Left lobe of liver (tissue), 2 donors: ENCODE measurements at regions not wholly inside any gene's neighbourhood (a gene's known extent, or its start where the extent isn't known, plus 50 kb on each side); places are given as distances from the start of the nearest gene placed in this dataset.
A peak's percentile ranks its signal among the peaks of the same experiment; 100 is the strongest.
"Not testable (repeated sequence)": the region's sequence is repeated elsewhere in the genome, so short reads cannot be mapped to it uniquely, and the experiment has no call there.

ENCODE experiments used
- ATAC-seq: fragments of 200-7000 bp; cut with Tn5 transposase; one replicate; pipeline ENCODE4 v1.9.1; 2020; ENCODE audit warnings: mild to moderate bottlenecking, moderate library complexity
- DNase-seq: peaks from one replicate; pipeline ENCODE4 v3.0.0-alpha.2; 2020; ENCODE audit warnings: low spot score
- donor health status: DM: no; HTN: no; CAD: no; lungs with moderate emphysema.
- donor health status: DM: no; HTN: yes; CAD: no.

- ATAC-seq = no peak
- DNase-seq = no peak
Observed at GRCh38 chr2:226116346-226116745, 683.3 kb downstream of the IRS1 start.

GRCh38 chr2:226115832-226116200 is 683.8 kb downstream of the IRS1 start:
- no peak for DNase-seq
- no peak for ATAC-seq

DNA sequence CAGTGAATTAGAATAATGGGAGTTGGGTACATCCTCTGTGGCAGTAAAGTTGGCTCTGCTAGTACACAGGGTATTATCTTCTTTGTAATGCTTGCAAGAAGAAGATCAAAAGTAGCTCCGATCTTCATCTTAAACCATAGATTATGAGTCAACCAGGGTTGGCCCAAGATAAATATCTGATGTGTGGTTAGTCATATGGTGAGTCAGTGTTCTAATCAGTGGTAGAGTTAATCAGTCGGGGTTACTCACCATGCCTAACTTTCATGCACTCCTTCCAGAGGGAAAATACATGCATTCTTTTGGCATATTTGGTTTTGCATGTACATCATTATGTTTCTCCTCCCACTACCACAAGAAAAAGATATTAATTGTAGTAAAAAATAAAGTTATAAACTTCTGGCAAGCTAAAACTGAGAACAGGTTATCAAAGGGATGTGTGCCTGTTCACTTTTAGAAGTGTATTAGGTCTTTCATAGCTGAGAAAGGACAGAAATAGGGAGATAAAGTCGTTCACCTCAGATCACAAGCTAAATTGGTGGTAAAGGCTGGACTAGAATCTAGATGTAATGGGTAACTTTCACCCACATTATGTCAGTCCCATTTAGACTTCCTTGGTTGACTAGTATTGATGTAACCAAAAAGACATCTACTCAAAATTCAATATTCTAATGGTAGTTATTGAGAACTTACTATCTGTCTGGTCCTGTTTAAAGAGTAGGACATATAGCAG is 684.4 kb downstream of the IRS1 start:
- no peak for ATAC-seq
- DNase-seq = no peak

DNA sequence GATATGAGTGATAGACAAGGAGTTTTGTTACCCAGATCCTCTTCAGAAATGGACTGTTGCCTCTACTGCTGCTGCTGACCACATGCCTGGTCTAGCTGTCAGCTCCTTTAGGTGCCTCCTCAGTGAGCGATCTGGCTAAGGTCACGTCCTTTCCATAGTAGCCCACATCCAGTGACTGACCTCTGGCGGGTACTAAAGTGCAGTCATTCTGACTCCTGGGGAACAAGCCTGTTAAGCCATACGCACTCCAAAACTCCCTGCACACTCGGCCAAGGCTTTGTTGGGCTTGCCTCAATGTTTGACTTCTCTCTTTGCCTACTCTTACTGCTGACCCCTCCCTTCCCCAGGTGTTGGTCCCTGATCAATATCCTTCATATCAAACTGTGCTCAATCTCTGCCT is 685.2 kb downstream of the IRS1 start:
- DNase-seq = no peak
- ATAC-seq = peak; percentile 57

- DNase-seq = no peak
- ATAC-seq = no peak
Observed at GRCh38 chr2:226098861-226099745, 699.6 kb downstream of the NYAP2 start.

- no peak for ATAC-seq
Observed at GRCh38 chr2:226095058-226095457, 695.5 kb downstream of the NYAP2 start.

DNA sequence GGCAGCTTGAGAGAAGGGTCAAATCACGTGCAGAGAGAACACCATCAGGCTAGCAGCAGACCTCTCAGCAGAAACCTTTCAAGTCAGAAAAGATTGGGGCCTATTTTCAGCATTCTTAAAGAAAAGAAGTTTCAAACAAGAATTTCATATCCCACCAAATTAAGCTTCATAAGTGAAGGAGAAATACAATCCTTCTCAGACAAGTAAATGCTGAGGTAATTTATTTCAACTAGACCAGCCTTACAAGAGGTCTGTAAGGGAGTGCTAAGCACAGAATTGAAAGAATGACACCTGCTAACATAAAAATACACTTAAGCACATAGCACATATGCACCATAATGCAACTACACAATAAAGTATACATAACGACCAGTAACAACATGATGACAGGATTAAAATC is 693.9 kb downstream of the NYAP2 start:
- DNase-seq = no peak
- no peak for ATAC-seq

More at GRCh38 chr2:226095058-226095457, 695.5 kb downstream of the NYAP2 start:
- DNase-seq = no peak

GRCh38 chr2:226088366-226088674 is 688.8 kb downstream of the NYAP2 start:
- no peak for DNase-seq
- ATAC-seq = peak; percentile 48

DNA sequence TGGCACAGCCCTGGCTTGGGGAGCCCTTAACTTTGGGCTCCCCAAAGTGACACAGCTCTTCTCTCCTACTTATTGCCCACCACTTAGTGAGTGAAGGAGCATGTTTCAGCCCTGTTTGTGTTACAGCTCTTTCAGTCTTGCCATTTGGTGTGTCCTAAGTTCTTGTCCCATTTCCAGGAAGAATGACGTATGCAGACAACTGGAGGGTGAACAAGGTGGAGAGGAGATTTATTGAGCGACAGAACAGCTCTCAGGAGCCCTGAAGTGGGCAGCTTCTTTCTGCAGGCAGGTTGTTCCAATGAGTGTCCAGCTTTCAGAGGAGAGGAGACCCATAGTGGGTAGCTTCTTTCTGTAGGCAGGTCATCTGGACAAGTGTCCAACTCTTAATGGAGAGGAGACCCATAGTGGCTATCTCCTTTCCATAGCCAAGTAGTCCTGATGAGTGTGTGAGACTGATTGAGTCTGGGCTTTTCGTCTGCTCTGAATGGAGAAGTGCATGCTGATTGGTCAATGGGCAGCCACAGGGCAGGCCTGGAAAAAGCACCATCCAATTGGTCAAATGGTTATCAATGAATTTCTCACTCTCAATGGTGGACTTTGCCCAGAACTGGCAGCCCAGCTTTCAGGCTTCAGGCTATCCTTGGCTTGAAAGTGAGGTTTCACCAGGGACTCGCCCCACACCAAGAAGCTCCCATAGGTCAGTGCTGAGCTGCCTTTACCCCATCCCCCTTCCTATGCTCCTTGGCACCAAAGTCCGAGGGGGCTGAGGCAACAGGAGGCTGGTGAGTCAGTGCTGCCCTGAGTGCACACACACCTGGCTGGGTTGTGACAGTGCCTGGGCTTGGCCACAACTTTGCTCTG is 688.2 kb downstream of the NYAP2 start:
- peak; percentile 81 for ATAC-seq
- peak; percentile 88 for DNase-seq

GRCh38 chr2:226087051-226087450 is 687.5 kb downstream of the NYAP2 start:
- ATAC-seq = peak; percentile 76
- peak; percentile 71 for DNase-seq

- ATAC-seq (no peak), DNase-seq (no peak)
Observed at GRCh38 chr2:226086190-226086589, 686.7 kb downstream of the NYAP2 start.

DNA sequence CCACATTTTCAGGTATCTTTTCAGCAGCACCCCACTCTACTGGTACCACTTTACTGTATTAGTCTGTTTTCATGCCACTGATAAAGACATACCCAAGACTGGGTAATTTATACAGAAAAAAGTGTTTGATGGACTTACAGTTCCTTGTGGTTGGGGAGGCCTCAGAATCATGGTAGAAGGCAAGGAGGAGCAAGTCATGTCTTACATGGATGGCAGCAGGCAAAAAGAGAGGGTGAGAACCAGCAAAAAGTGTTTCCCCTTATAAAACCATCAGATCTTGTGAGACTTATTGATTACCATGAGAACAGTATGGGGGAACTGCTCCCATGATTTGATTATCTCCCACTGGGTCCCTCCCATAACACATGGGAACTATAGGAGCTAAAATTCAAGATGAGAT is 685.9 kb downstream of the NYAP2 start:
- DNase-seq, ATAC-seq: not testable (repeated sequence)

DNA sequence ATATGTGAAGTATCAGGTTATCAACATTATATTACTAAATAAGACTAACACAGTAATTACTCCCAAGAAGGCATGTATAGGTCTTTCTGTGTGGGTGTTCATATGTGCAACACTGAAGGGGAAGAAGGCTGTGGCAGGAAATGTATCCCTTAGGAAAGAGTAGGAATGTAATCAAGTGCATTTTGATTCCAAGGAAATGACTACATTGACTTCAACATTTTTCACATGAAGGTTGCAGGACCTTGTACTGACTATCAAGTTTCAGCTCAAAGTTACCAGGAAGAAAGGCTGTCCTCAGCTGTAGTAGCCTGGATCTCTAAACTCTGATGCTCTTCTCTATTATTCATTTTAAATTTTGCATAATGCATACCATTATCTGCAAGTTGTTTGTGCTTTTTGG is 680.8 kb downstream of the NYAP2 start:
- ATAC-seq = no peak
- DNase-seq = no peak

DNA sequence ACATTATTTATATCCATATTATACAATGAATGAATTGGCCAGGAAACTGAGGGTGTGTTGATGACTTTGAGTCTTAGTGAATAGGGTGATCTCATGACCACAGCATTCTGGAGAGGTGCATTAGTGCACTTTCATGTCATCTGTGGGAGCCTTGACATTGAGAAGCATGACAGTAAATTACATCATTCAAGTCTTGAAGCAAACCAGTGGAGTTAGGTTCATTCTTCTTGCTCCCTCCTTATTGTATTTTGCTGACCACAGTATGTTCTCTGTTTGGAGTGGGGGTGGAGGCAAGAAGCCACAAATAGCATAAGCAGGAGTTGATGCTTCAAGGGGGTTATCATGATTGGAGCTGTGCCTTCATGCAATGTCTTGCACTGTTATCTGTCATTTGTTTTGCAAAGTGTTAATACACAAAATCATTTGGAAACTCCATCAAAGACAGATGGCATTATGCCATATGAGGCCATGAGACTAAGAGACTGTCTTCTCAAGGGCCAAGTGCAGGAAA is 680.2 kb downstream of the NYAP2 start:
- ATAC-seq (no peak), DNase-seq (no peak)

GRCh38 chr2:226079196-226079595 is 679.7 kb downstream of the NYAP2 start:
- ATAC-seq = no peak
- no peak for DNase-seq

DNA sequence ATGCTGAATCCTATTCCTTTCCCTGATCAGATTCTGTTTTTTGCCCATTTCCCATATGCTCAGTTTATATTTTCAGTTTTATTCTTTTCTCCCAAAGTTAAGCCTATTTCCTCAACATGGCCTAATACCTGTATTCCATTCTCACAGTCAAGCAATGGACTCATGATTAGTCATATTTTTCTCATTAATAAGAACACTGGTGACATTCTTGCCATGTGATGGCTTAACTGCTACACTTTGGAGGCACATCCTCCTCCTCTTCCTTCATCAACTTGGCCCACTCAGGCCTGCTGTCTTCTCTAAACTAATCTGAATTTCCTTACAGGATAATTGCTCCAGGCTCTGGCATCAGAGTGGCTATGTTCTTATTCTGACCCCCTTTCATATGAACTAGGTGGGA is 679.2 kb downstream of the NYAP2 start:
- ATAC-seq = no peak
- no peak for DNase-seq

DNA sequence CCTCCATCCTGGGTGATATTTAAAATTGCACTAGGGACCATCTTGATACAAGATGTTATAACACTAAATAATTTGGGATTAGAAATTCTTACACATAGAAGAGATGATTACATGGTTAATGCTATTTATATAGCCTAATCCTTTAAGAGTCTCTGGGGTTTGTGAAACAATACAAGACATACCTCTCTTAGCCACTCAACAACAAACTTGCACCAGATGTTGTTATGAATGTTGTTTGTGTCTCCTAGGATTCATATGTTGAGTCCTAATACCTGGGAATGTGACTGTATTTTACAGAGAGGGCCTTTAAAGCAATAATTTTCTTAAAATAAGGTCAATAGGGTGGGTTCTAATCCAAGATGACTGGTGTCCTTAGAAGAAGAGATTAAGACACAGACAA is 678.3 kb downstream of the NYAP2 start:
- ATAC-seq = no peak
- DNase-seq = no peak

DNA sequence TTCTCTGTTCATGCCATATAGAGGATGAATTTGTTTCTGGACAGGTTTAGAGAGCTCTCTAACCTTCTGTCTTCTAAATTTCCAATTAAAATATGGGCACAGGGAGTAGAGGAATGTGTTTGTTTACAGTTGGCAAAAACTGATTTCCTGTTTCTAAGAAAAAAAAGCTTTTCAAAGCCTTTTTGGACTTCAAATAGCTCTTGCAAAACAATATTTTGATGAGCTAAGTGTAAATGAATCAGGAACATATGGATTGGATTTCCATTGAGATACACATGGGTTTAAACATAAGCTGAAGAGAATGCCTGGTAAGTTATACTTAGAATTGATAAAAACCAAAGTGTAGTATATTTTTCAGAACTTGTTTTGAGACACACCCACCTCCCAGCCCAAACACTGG is 677.5 kb downstream of the NYAP2 start:
- ATAC-seq = no peak
- no peak for DNase-seq

DNA sequence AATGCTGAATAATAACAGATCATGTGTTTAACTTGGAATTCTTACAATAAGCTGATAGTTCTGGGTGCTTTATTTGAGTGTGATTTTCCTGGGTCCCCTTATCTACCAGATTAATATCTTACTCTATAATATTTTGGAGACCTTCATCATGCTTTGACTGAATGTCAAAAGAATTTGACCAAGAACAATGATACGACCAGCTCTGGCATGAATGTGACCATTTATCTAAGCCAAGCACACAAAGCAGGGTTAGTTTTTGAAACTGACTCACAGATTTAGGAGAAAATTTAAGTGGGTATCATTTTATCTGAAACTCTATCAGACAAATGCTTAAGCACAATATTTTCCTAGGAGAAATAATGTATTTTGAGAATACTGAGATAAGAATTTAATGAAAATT is 677.0 kb downstream of the NYAP2 start:
- ATAC-seq (no peak), DNase-seq (no peak)

- ATAC-seq (no peak), DNase-seq (no peak)
Observed at GRCh38 chr2:226074391-226074790, 674.9 kb downstream of the NYAP2 start.

DNA sequence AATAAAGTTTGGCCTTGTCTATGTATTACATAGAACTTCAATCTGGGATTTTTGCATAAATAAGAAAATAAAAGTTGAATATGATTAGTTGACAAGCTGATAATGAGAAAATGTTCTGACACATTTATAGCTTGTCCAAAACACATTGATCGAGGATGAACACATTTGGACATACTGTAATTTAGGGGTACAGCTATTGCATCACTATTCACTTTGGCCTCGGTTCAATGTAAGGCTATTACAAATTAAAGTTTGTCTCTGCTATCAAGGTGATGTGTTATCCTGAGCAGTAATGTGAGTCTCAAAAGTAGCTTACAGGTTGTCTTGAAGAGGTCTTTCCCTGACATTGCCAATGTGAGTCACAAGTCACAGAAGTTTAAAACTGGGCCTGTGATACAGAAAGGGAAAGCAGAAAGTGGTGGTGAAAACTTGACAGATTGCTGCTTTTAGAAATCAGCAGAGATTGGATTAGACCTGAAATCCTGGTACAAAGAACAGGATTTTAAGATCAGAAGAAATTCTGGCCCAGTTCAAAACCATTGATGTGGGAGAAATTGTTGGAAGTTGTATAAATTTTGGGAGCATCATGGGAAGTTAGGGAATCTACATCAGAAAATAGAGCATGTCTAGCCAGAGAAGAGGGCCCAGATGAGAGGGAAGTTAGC is 674.1 kb downstream of the NYAP2 start:
- ATAC-seq (no peak), DNase-seq (no peak)
